ENCODE measurements at regions not wholly inside any gene's neighbourhood (a gene's known extent, or its start where the extent isn't known, plus 50 kb on each side); places are given as distances from the start of the nearest gene placed in this dataset.
A peak's percentile ranks its signal among the peaks of the same experiment; 100 is the strongest.
"Not testable (repeated sequence)": the region's sequence is repeated elsewhere in the genome, so short reads cannot be mapped to it uniquely, and the experiment has no call there.

- DNase-seq: no peak
Measured at GRCh38 chr9:12318732-12319685, 374.2 kb upstream of the TYRP1 start.

- no peak for DNase-seq
Measured at GRCh38 chr9:12329623-12329985, 363.6 kb upstream of the TYRP1 start.

GRCh38 chr9:12333966-12334365, 359.2 kb upstream of the TYRP1 start:
- not testable (repeated sequence) for DNase-seq

GRCh38 chr9:12350775-12351174, 342.4 kb upstream of the TYRP1 start:
- no peak for DNase-seq

GRCh38 chr9:12351293-12352044, 341.7 kb upstream of the TYRP1 start:
- DNase-seq: no peak

- no peak for DNase-seq
Measured at GRCh38 chr9:12352045-12352315, 341.2 kb upstream of the TYRP1 start.

GRCh38 chr9:12363439-12363838, 329.7 kb upstream of the TYRP1 start:
- DNase-seq: no peak

GRCh38 chr9:12368569-12368968, 324.6 kb upstream of the TYRP1 start:
- DNase-seq: no peak

- no peak for DNase-seq
Measured at GRCh38 chr9:12391839-12392509, 301.2 kb upstream of the TYRP1 start.

- no peak for DNase-seq
Measured at GRCh38 chr9:12394105-12394504, 299.1 kb upstream of the TYRP1 start.

- DNase-seq: no peak
Measured at GRCh38 chr9:12403721-12404120, 289.5 kb upstream of the TYRP1 start.

- DNase-seq: no peak
Measured at GRCh38 chr9:12413986-12414385, 279.2 kb upstream of the TYRP1 start.

- DNase-seq: no peak
Measured at GRCh38 chr9:12414514-12414913, 278.7 kb upstream of the TYRP1 start.

GRCh38 chr9:12415361-12415760, 277.8 kb upstream of the TYRP1 start:
- no peak for DNase-seq

GRCh38 chr9:12416716-12417115, 276.5 kb upstream of the TYRP1 start:
- DNase-seq: no peak

- no peak for DNase-seq
Measured at GRCh38 chr9:12424243-12424642, 268.9 kb upstream of the TYRP1 start.

- DNase-seq: peak; percentile 3
Measured at GRCh38 chr9:12425878-12426864, 267.0 kb upstream of the TYRP1 start.

- DNase-seq: no peak
Measured at GRCh38 chr9:12439267-12439666, 253.9 kb upstream of the TYRP1 start.

GRCh38 chr9:12441080-12441479, 252.1 kb upstream of the TYRP1 start:
- not testable (repeated sequence) for DNase-seq

GRCh38 chr9:12441506-12441905, 251.7 kb upstream of the TYRP1 start:
- DNase-seq: no peak

GRCh38 chr9:12448246-12448645, 244.9 kb upstream of the TYRP1 start:
- DNase-seq: no peak

- DNase-seq: no peak
Measured at GRCh38 chr9:12457237-12457636, 235.9 kb upstream of the TYRP1 start.
